GM06990 (cell line): ENCODE measurements at regions not wholly inside any gene's neighbourhood (a gene's known extent, or its start where the extent isn't known, plus 50 kb on each side); places are given as distances from the start of the nearest gene placed in this dataset.

Source experiments
- DNase-seq: peaks from one replicate; pipeline ENCODE4 v3.0.0-alpha.2; 2011; ENCODE audit not compliant: insufficient read length; ENCODE audit errors: extremely low read depth
- H3K27me3 ChIP-seq: replicated peaks from 2 replicates; pipeline ENCODE4 v1.6.0; 2011; ENCODE audit warnings: low read length; ENCODE audit not compliant: control insufficient read depth, insufficient read depth
- H3K36me3 ChIP-seq: 2 replicates; pipeline ENCODE4 v1.5.1; 2011; ENCODE audit warnings: low read length; ENCODE audit not compliant: control insufficient read depth, insufficient read depth
- H3K4me3 ChIP-seq: replicated peaks from 2 replicates; pipeline ENCODE4 v1.5.1; 2011; ENCODE audit warnings: low read depth, mild to moderate bottlenecking, control low read depth, low read length
- TF ChIP-seq, protein P1 (sequence below): IDR thresholded peaks from 2 replicates; pipeline ENCODE4 v1.5.1; 2011; ENCODE audit warnings: low read length, control low read depth, mild to moderate bottlenecking, inconsistent platforms; ENCODE audit not compliant: insufficient read depth, poor library complexity, severe bottlenecking

DNA sequence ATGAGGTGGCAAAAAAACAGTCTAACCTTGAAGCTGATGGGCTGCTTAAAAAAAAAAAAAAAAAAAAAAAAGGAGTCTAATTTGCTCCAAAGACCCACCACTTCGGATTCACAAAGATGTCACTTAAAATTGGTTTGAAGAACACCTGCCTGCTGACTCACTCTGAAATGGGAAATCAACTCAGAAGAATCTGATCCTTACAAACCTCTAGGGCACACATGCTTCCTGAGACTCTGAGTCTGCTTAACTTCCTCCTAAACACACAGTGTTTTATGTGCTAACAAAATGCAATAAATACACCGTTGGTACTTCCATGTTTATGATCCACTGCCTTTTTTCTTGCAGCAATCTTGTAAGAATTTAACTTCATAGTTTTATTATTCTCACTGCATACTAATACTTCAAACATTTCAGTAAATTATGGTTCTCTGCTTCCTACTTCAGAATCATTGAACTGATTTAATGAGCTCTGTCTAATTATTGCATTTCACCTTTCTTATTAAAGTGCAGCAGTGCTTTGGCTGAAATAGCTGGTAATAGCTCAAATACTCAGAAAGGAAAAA lies 73.0 kb upstream of the FRMD4B start:
- no peak for DNase-seq
- Histone ChIP-seq H3K4me3 (no peak overlapping the region), H3K36me3 (no peaks in the 10 kb centered on the region), H3K27me3 (no peaks in the 10 kb centered on the region)
- TF ChIP-seq, protein P1, sequence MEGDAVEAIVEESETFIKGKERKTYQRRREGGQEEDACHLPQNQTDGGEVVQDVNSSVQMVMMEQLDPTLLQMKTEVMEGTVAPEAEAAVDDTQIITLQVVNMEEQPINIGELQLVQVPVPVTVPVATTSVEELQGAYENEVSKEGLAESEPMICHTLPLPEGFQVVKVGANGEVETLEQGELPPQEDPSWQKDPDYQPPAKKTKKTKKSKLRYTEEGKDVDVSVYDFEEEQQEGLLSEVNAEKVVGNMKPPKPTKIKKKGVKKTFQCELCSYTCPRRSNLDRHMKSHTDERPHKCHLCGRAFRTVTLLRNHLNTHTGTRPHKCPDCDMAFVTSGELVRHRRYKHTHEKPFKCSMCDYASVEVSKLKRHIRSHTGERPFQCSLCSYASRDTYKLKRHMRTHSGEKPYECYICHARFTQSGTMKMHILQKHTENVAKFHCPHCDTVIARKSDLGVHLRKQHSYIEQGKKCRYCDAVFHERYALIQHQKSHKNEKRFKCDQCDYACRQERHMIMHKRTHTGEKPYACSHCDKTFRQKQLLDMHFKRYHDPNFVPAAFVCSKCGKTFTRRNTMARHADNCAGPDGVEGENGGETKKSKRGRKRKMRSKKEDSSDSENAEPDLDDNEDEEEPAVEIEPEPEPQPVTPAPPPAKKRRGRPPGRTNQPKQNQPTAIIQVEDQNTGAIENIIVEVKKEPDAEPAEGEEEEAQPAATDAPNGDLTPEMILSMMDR, result no peak

DNA sequence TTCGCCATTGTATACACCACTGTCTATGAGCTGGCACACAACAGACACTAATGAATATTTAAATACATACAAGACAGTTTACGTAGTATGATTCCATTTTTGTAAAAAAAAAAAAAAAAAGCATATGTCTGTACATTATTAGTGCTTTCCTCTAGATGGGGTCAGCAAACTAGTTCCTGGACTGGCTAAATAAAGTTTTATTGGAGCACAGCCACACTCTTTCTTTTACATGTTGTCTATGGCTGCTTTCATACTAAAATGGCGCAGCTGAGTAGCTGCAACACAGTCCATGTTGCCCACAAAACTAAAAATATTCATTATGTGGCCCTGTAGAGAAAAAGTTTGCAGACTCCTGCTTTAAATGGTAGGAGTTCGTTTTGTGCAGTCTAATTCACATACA lies 70.7 kb upstream of the FRMD4B start:
- DNase-seq, result no peak
- Histone ChIP-seq H3K4me3 (no peak overlapping the region), H3K27me3 (no peaks in the 10 kb centered on the region), H3K36me3 (no peaks in the 10 kb centered on the region)
- TF ChIP-seq, protein P1, result no peak

- Histone ChIP-seq H3K36me3 (no peaks in the 10 kb centered on the region), H3K4me3 (no peak overlapping the region), H3K27me3 (no peaks in the 10 kb centered on the region)
- TF ChIP-seq, protein P1, result no peak
- no peak for DNase-seq
Measured at GRCh38 chr3:69454204-69454787, 68.4 kb upstream of the FRMD4B start.

DNA sequence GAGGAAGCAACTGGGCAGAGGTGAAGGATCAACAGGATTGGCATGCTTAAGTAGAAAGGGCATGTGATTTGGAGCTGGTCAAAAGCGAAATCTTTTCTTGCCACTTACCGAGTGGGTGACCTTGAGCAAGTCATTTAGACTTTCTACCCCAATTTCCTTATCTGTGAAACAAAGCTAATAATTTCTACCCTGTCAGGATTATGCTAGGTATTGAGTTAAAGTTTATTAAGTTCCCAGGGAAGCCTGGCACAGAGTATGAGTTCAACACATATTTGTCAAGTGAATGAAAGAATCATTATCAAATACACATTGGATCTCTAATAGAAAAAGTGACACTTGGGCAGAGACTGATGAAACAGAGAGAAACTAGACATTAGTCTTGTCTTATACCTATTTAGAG lies 66.4 kb upstream of the FRMD4B start:
- no peak overlapping the region for H3K4me3 ChIP-seq
- DNase-seq, result no peak
- H3K27me3 ChIP-seq, result no peaks in the 10 kb centered on the region
- TF ChIP-seq, protein P1, result no peak
- no peaks in the 10 kb centered on the region for H3K36me3 ChIP-seq

DNA sequence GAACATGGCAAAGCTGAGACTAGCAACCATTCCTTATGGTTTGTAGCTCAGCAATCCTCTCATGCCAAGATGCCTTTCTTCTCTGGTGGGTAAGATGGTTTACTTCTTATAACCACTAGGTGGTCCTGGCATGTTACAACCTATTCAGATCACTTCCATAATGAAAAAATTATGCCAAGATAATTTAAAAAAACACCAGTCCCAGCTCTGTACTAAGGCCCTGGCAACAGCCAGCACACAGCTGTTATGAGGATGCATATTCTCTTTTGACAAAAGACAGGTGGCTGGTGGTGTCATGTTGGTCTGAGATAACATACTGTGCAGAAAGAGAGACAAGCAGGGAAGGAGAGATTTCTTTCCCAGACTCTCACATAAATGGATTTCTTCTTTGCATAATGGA lies 65.7 kb upstream of the FRMD4B start:
- no peaks in the 10 kb centered on the region for H3K36me3 ChIP-seq
- no peak overlapping the region for H3K4me3 ChIP-seq
- TF ChIP-seq, protein P1, result no peak
- H3K27me3 ChIP-seq, result no peaks in the 10 kb centered on the region
- DNase-seq, result no peak

DNA sequence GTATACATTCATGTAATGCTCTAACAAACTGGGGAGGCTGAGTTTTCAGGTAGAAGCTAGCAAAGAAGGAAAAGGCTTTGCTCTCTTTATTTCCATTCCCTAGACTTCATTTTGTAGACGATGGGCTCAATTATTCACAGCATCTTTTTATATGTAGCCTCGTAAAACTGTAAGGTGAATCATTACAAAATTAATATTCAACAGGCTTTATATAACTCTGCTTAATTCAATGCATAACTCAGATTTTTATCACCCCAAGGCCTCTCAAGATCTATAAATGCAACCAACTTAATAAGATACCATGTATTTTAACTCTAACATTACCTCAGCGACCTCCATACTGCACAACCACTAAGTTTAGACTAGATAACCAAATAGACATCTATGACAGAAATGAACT lies 63.0 kb upstream of the FRMD4B start:
- TF ChIP-seq, protein P1, result no peak
- Histone ChIP-seq H3K36me3 (no peaks in the 10 kb centered on the region), H3K4me3 (no peak overlapping the region), H3K27me3 (no peaks in the 10 kb centered on the region)
- DNase-seq, result no peak
